ENCODE measurements at regions not wholly inside any gene's neighbourhood (a gene's known extent, or its start where the extent isn't known, plus 50 kb on each side); places are given as distances from the start of the nearest gene placed in this dataset.

GRCh38 chr4:57910151-57910550, 800.0 kb upstream of the IGFBP7 start:
- no peak overlapping the region for H3K4me3 ChIP-seq (replicated peaks in 1 of 2; ENCODE audit: low read depth in 2 of 2, low read length in 2 of 2)
- no peak for TF ChIP-seq CTCF (IDR thresholded peaks at IDR 0.05; ENCODE audit: low read depth, low read length)
- no peak for DNase-seq (ENCODE audit: low read depth in 2 of 2)

- DNase-seq (ENCODE audit: low read depth in 2 of 2): no peak
- no peak overlapping the region for H3K4me3 ChIP-seq (replicated peaks in 1 of 2; ENCODE audit: low read depth in 2 of 2, low read length in 2 of 2)
- TF ChIP-seq CTCF (IDR thresholded peaks at IDR 0.05; ENCODE audit: low read depth, low read length): no peak
Observed at GRCh38 chr4:57905965-57906364, 795.8 kb upstream of the IGFBP7 start.

GRCh38 chr4:57877047-57877458, 766.9 kb upstream of the IGFBP7 start:
- TF ChIP-seq CTCF (IDR thresholded peaks at IDR 0.05; ENCODE audit: low read depth, low read length): no peak
- H3K4me3 ChIP-seq (replicated peaks in 1 of 2; ENCODE audit: low read depth in 2 of 2, low read length in 2 of 2): no peak overlapping the region
- no peak for DNase-seq (ENCODE audit: low read depth in 2 of 2)

- no peak for DNase-seq (ENCODE audit: low read depth in 2 of 2)
- no peak for TF ChIP-seq CTCF (IDR thresholded peaks at IDR 0.05; ENCODE audit: low read depth, low read length)
Observed at GRCh38 chr4:57875829-57876392, 765.7 kb upstream of the IGFBP7 start.

GRCh38 chr4:57866468-57867171, 756.4 kb upstream of the IGFBP7 start:
- no peak overlapping the region for H3K4me3 ChIP-seq (replicated peaks in 1 of 2; ENCODE audit: low read depth in 2 of 2, low read length in 2 of 2)
- DNase-seq (ENCODE audit: low read depth in 2 of 2): no peak
- TF ChIP-seq CTCF (IDR thresholded peaks at IDR 0.05; ENCODE audit: low read depth, low read length): no peak

More at GRCh38 chr4:57875829-57876392, 765.7 kb upstream of the IGFBP7 start:
- H3K4me3 ChIP-seq (replicated peaks in 1 of 2; ENCODE audit: low read depth in 2 of 2, low read length in 2 of 2): no peak overlapping the region

GRCh38 chr4:57865264-57865663, 755.1 kb upstream of the IGFBP7 start:
- DNase-seq (ENCODE audit: low read depth in 2 of 2): no peak
- no peak for TF ChIP-seq CTCF (IDR thresholded peaks at IDR 0.05; ENCODE audit: low read depth, low read length)
- no peak overlapping the region for H3K4me3 ChIP-seq (replicated peaks in 1 of 2; ENCODE audit: low read depth in 2 of 2, low read length in 2 of 2)

All from cardiac fibroblast (primary cell).